HT1080 (cell line): ENCODE measurements at regions not wholly inside any gene's neighbourhood (a gene's known extent, or its start where the extent isn't known, plus 50 kb on each side); places are given as distances from the start of the nearest gene placed in this dataset.
A peak's percentile ranks its signal among the peaks of the same experiment; 100 is the strongest.

Experiments
- DNase-seq: peaks from one replicate; pipeline ENCODE4 v3.0.0-alpha.2; 2015; ENCODE audit warnings: low read depth

DNA sequence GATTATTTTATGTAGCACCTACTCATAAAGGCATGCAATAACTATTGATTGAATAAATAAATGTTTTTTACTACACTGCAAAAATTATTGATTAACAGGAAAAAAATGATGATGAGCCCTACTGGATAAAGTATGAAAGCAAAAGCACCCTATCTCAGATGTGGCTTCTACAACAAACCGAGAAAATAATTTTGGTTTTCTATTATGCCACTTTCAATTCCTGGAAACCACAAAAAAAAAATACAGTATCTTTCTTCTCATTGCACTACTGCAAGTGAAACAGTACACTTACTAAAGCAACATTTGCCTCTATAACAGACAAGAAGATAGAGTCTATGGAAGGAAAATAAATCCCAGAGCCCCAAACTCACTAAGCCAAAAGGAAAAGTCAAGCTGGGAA is 1882.4 kb downstream of the NCAM2 start:
- no peak for DNase-seq

GRCh38 chr21:22881131-22881530 is 1882.9 kb downstream of the NCAM2 start:
- no peak for DNase-seq

DNA sequence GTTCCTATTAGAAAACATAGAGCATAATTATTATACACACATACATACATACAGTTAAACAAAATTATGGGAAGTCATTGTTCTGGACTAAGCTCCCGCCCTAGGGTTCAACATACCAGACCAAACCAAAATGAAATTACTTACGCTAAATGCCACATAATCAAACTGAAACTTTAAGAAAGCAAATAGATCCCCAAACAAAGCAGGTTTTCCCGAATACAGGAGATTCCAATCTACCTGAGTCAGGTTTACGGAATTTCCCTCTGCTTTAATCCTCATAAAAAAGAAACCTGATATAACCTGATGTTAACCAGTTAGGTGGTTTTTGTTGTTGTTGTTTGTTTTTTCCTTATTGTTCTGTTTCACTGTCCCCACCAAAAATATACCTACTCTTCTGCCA is 1886.9 kb downstream of the NCAM2 start:
- DNase-seq = peak; percentile 15

GRCh38 chr21:22885614-22886013 is 1887.4 kb downstream of the NCAM2 start:
- no peak for DNase-seq

DNA sequence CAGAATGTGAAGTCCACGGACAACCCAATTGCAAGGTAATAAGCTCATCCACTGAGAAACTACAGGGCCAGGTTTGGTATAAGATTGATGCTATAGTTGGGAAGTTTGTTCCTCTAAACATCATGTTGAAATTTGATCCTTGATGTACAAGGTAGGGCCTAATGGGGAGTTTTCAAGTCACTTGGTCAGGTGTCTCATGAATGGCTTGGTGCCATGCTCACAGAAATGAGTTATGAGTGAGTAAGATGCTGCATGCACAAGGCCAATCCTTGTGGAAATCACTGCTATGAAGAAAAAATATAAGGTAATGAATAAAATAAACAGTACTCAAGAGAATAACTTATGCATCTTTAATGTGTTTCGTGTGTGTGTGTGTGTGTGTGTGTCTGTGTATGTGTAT is 1891.2 kb downstream of the NCAM2 start:
- DNase-seq = no peak

GRCh38 chr21:22890656-22891055 is 1892.4 kb downstream of the NCAM2 start:
- no peak for DNase-seq

DNA sequence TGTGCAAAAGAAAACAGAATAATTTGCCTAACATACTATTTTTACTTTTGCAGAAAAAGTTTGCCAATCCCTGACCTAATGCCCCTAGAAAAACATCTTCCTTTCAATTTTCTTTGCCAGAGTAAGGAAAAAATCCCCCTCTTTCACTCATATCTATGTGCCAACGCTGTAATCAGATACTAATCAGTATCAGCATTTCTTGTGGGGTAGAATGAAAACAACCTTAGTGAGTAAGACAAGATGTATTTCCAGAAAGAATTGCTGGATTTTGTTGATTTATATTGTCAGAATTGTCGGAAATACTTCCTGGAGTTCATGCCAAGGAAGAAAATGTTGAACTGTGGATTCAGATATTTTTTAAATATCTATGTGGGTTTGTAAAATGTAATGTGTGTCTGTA is 1893.8 kb downstream of the NCAM2 start:
- no peak for DNase-seq

- DNase-seq = no peak
Measured at GRCh38 chr21:22892740-22893139, 1894.5 kb downstream of the NCAM2 start.

DNA sequence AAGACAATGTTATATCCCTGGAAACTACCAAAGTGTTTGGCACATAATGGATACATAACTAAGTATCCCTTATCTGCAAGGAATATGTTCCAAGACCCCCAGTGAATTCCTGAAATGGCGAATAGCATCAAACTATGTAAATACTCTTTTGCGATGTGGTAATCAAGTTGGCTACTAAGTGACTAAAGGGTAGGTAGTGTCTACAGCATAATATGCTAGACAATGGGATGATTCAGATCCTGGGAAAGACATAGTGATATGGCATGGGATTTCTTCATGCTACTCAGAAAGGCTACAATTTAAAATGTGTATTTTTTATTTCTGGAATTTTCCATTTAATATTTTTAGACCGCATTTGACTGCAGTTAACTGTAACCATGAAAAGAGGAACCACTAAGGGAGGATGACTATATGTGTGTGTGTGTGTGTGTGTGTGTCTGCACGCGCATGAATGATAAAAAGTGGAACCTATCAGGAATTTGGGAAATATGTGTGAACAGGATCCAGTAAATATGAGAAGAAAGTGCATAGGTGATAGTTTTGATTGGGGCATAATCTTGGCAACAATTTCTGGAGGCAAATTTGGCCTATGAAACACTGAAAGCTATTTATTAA is 1899.9 kb downstream of the NCAM2 start:
- no peak for DNase-seq

- DNase-seq = peak; percentile 47
Measured at GRCh38 chr21:22900490-22900889, 1902.3 kb downstream of the NCAM2 start.

DNA sequence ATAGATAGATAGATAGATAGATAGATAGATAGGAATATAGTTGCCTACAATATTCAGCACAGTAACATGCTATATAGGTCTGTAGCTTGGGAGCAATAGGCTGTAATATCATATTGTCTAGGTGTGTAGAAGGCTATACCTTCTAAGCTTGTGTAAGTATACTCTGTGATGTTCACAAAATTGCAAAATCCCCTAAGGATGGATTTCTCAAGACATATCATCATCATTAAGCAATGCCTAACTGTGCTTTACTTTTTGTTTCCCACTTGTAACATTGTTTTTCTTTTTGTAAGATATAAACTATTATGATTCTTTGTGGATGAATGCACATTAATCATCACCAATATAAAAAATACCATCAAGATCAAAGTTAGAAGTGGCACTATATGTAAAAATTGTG is 1905.6 kb downstream of the NCAM2 start:
- DNase-seq = no peak

DNA sequence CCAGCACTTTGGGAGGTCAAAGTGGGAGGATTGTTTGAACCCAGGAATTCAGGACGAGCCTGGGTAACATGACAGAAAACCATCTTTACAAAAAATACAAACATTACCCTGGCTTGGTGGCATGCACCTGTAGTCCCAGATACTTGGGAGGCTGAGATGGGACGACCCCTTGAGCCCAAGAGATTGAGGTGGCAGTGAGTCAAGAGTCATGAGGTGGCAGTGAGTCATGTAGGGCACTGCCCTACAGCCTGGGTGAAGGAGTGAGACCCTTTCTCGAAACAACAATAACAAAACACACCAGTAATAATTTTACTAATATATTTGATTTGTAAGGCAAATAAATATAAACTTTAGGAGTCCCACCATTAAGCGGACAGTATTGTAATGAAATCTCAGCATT is 1906.2 kb downstream of the NCAM2 start:
- DNase-seq = peak; percentile 32

DNA sequence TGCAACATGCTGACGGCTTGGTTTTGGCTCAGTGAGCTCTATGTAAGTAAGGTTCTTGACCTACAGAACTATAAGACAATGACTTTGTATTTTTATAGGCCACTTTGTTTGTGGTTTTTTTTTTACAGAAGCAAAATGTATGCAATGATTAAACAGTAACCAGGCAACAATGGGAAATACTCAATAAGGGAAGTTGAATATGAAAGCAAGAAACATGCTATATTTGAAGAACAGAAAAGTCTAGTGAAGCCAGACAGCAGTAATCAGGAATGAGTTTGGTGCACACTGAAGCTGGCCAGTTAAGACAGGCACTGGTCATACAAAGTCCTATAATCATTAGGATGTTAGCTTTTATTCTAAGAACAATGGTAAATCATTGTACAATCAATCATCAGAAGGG is 1926.8 kb downstream of the NCAM2 start:
- no peak for DNase-seq

DNA sequence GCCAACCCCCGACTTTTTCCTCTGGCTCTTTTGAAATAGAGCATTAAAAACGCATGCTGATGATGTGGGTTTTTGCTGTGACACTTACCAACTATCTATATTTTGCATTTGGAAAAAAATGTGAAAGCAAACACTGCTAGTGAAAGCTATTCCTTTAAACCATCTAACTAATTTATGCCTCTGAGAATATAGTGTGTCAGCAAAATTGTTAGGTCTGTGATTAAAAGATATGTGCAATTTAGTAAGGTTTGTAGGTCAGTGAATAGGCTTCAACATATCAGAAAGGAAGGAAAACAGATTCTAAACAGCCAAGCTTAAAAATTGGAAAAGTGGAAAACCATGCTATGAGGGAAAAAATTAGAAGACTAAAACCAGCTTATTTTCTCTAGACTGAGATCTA is 1929.3 kb downstream of the NCAM2 start:
- DNase-seq = no peak

DNA sequence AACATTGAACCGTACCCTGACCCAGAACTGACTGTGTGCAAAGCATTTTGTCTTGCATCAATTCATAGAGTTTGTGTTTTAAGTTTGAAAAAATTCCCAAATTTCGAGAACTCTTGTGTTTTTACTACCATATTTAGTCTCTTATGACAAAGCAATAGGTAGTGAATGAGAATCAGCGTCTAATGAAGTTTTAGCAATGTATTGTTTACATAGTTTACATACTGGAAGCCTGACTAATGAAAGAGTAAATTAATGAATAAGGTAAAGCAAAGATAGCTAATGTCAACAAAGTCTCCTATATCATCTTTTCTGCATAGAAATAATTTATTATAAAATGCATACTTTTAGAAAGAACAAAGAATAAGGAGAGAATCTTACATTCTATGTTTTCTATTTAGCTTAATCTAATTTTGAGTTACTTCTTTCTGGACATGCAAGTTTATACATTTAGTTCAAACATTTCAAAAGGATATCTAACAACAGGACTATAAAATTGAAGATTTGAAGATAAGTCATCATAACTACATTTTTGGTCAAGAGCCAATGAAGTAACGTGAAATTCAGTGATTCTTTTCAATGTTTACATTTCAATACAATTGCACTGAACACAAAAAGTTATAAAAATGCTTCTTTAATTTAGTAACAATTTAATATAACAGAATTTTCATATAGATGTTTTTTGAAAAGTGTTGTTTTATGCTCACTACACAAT is 1943.7 kb downstream of the NCAM2 start:
- no peak for DNase-seq

DNA sequence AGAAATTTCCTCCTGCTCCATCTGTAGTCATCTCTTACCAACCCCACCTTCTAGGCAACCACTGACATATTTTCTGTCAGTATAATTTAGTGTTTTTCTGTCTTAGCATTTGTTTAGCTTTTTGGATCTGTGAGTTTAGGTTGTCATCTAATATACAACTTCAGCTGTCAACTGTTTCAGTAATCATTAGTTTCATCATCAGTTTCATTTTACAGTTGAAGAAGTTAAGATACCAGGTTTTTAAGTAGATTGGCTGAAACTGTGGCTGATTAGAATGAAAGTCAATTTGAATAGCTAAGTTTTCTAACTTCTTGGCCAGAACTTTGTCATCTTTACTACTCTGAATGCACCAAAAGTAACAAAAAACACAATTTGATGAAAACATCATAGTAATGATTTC is 1957.3 kb downstream of the NCAM2 start:
- DNase-seq = no peak

GRCh38 chr21:22961258-22961657 is 1963.0 kb downstream of the NCAM2 start:
- no peak for DNase-seq

GRCh38 chr21:22965455-22966135 is 1967.4 kb downstream of the NCAM2 start:
- peak; percentile 8 for DNase-seq

- no peak for DNase-seq
Measured at GRCh38 chr21:22981819-22982218, 1983.6 kb downstream of the NCAM2 start.

DNA sequence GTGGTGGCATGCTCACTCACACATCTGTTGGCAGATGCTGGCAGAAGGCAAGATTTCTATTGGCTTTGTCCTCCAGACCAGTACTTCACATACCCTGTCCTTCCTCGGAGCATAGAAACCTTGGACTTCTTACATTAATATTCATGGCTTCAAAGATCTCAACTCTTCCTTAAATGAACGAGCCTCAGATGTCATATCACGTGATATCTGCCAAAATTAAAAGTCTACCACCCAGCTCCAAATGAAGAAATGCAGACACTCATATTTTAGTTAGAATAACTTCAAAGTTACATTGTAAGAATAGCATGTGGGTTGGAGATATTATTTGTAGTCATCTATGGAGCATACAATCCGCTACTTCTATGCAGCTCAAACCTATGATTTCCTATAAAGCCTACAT is 1994.9 kb downstream of the NCAM2 start:
- DNase-seq = no peak

DNA sequence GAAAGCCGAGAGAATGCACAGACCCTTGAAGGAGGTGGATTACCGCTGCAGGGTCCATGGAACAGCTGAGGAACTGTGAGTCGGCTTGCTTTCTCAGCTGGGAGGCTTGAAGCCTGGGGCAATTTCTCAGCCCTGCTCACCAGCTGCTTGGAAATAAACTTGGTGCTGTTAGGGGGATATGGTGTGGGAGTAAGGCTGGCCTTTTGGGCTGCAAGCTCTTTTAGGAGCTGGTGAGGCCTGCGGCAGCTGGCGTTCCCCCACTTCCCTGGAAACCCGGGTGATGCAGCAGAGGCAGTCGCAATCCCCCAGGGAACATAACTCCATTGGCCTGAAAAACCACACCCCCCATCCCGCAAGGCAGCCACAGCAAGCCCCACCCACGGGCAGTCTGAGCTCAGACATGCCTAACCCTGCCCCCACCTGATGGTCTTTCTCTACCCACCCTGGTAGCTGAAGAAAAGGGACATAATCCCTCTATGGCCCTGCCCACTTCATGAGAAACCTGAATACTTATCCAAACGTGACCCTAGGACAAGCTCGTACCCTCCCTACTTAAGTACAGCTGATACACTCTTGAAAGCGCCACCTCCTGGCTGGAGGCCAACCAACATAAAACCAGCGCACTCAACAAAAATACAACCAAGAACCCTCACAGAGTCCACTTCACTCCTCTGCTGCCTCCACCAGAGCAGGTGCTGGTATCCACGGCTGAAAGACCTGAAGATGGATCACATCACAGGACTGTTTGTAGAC is 1995.8 kb downstream of the NCAM2 start:
- no peak for DNase-seq

- no peak for DNase-seq
Measured at GRCh38 chr21:23003951-23004350, 2005.7 kb downstream of the NCAM2 start.
